GM23338 (cell line): ENCODE measurements at regions not wholly inside any gene's neighbourhood (a gene's known extent, or its start where the extent isn't known, plus 50 kb on each side); places are given as distances from the start of the nearest gene placed in this dataset.

Experiments
- ATAC-seq: fragments of 200-7000 bp; cut with Tn5 transposase; 3 replicates; pipeline ENCODE4 v1.9.1; 2020
- DNase-seq: peaks from one replicate; pipeline ENCODE4 v3.0.0-alpha.2; 2015; ENCODE audit warnings: low spot score
- H2AFZ ChIP-seq: fragments of 200-600 bp; sonication (generic); 2 replicates; pipeline ENCODE4 v1.8.0; 2016; ENCODE audit warnings: antibody characterized with exemption, mild to moderate bottlenecking, moderate library complexity
- H3F3A ChIP-seq: fragments of 200-600 bp; sonication (generic); replicated peaks from 2 replicates; pipeline ENCODE4 v1.8.0; 2017; ENCODE audit warnings: antibody characterized with exemption, mixed run types, low read depth
- H3K27ac ChIP-seq: fragments of 200-600 bp; sonication (generic); 2 replicates; pipeline ENCODE4 v1.6.1; 2016; ENCODE audit warnings: low read depth
- H3K27me3 ChIP-seq: fragments of 200-600 bp; sonication (generic); 2 replicates; pipeline ENCODE4 v1.8.0; 2016; ENCODE audit warnings: mild to moderate bottlenecking, mixed run types, moderate library complexity; ENCODE audit not compliant: insufficient read depth
- H3K36me3 ChIP-seq: fragments of 200-600 bp; sonication (generic); 2 replicates; pipeline ENCODE4 v1.8.0; 2016; ENCODE audit warnings: mild to moderate bottlenecking; ENCODE audit not compliant: insufficient read depth
- H3K4me1 ChIP-seq: fragments of 200-600 bp; sonication (generic); 2 replicates; pipeline ENCODE4 v1.8.0; 2016; ENCODE audit warnings: mild to moderate bottlenecking, moderate library complexity; ENCODE audit not compliant: insufficient read depth
- H3K4me2 ChIP-seq: fragments of 200-600 bp; sonication (generic); 2 replicates; pipeline ENCODE4 v1.7.1; 2017; ENCODE audit warnings: mixed run types
- H3K4me3 ChIP-seq: fragments of 200-600 bp; sonication (generic); 2 replicates; pipeline ENCODE4 v1.6.1; 2016; ENCODE audit warnings: mixed run types
- H3K79me2 ChIP-seq: fragments of 200-600 bp; sonication (generic); replicated peaks from 2 replicates; pipeline ENCODE4 v1.8.0; 2017; ENCODE audit warnings: mild to moderate bottlenecking; ENCODE audit not compliant: insufficient read depth
- H3K9me2 ChIP-seq: fragments of 200-600 bp; sonication (generic); 2 replicates; pipeline ENCODE4 v1.8.0; 2017; ENCODE audit not compliant: insufficient read depth
- H4K20me1 ChIP-seq: fragments of 200-600 bp; sonication (generic); replicated peaks from 2 replicates; pipeline ENCODE4 v1.8.0; 2017; ENCODE audit warnings: mild to moderate bottlenecking; ENCODE audit not compliant: insufficient read depth
- H3K27ac Mint-ChIP-seq: 2 replicates; pipeline ENCODE4 v1.8.0; 2020; ENCODE audit warnings: inconsistent platforms, mild to moderate bottlenecking, moderate library complexity, mixed read lengths
- H3K27me3 Mint-ChIP-seq: 3 replicates; pipeline ENCODE4 v1.8.0; 2022; ENCODE audit warnings: low read depth, mild to moderate bottlenecking, moderate library complexity, mixed read lengths, inconsistent platforms; ENCODE audit not compliant: insufficient read depth, poor library complexity
- H3K36me3 Mint-ChIP-seq: 3 replicates; pipeline ENCODE4 v1.8.0; 2021; ENCODE audit warnings: low read depth, mild to moderate bottlenecking, inconsistent platforms, moderate library complexity, mixed read lengths
- H3K4me1 Mint-ChIP-seq: 3 replicates; pipeline ENCODE4 v1.8.0; 2020; ENCODE audit warnings: mild to moderate bottlenecking, inconsistent platforms, mixed read lengths
- H3K4me3 Mint-ChIP-seq: 3 replicates; pipeline ENCODE4 v1.8.0; 2021; ENCODE audit warnings: moderate library complexity, mild to moderate bottlenecking, inconsistent platforms, mixed read lengths
- H3K9me3 Mint-ChIP-seq: 3 replicates; pipeline ENCODE4 v1.8.0; 2020; ENCODE audit warnings: moderate library complexity, mild to moderate bottlenecking, inconsistent platforms, mixed read lengths
- CREB1 ChIP-seq: fragments of 250-450 bp; sonication (Bioruptor Pico); IDR thresholded peaks from 2 replicates; pipeline ENCODE4 v1.5.0; 2020; ENCODE audit warnings: low read depth, mild to moderate bottlenecking, moderate library complexity
- EZH2 ChIP-seq: fragments of 200-600 bp; sonication (generic); IDR thresholded peaks from one replicate; pipeline ENCODE4 v1.8.0; 2017; ENCODE audit warnings: antibody characterized with exemption, mild to moderate bottlenecking, low read depth; ENCODE audit not compliant: unreplicated experiment
- EZH2phosphoT487 ChIP-seq: fragments of 200-600 bp; sonication (generic); IDR thresholded peaks from one replicate; pipeline ENCODE4 v1.8.1; 2018; ENCODE audit warnings: antibody characterized with exemption; ENCODE audit not compliant: unreplicated experiment
- JUNB ChIP-seq: IDR thresholded peaks from one replicate; pipeline ENCODE4 v1.6.1; 2016; ENCODE audit warnings: antibody characterized with exemption; ENCODE audit not compliant: unreplicated experiment
- POLR2AphosphoS5 ChIP-seq: IDR thresholded peaks from 2 replicates; pipeline ENCODE4 v1.6.1; 2016; ENCODE audit warnings: antibody characterized with exemption, low read depth
- STAT1 ChIP-seq: IDR thresholded peaks from one replicate; pipeline ENCODE4 v1.6.1; 2016; ENCODE audit warnings: antibody characterized with exemption; ENCODE audit not compliant: unreplicated experiment
- ZNF114 ChIP-seq: fragments of 250-450 bp; sonication (Bioruptor Pico); IDR thresholded peaks from 2 replicates; pipeline ENCODE4 v1.5.0; 2020; ENCODE audit warnings: mild to moderate bottlenecking, moderate library complexity
- ZNF331 ChIP-seq: fragments of 250-450 bp; sonication (Bioruptor Pico); IDR thresholded peaks from 2 replicates; pipeline ENCODE4 v1.5.0; 2020; ENCODE audit warnings: low read depth, mild to moderate bottlenecking, moderate library complexity
- TF ChIP-seq, protein P1 (sequence below), 2 experiments: fragments of 200-600 bp in 1 of 2; sonication (generic) in 1 of 2; conservative IDR thresholded peaks; 2 replicates each; pipeline versions ENCODE4 v1.5.1 to v1.6.1; 2016 to 2017; ENCODE audit warnings: antibody characterized with exemption in 2 of 2, low read depth in 2 of 2, mild to moderate bottlenecking in 2 of 2, moderate library complexity in 1 of 2
- TF ChIP-seq, protein P2 (sequence below): IDR thresholded peaks from one replicate; pipeline ENCODE4 v1.6.1; 2018; ENCODE audit warnings: antibody characterized with exemption; ENCODE audit not compliant: unreplicated experiment
- TF ChIP-seq, protein P3 (sequence below): IDR thresholded peaks from 2 replicates; pipeline ENCODE4 v1.6.1; 2016; ENCODE audit warnings: antibody characterized with exemption

DNA sequence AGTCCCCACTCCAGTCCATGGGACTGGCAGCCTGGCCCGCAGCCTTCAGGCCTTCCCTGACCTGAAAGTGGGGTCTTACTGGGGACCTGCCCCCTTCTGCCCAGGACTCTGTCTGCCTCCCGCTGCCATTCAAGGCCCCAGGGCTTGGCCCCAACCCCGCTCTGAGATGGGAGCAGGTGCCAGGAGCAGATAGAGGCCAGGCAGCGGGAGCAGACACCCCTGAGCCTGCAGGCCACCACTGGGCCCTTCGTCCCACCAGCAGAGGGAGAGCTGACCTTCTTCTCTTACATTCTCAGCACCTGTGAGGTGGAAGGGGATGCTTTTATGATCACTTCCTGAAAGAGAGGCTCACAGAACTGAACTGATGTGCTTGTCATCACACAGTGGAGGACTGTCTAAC is 62.2 kb upstream of the TINAGL1 start:
- Mint-ChIP-seq H3K27me3 (peaks cover 5% of the 10 kb centered on the region), H3K36me3 (no peaks in the 10 kb centered on the region; the same call in 1 of the 3 replicates), H3K4me1 (peaks cover 8% of the 10 kb centered on the region), H3K9me3 (peaks cover 9% of the 10 kb centered on the region), H3K4me3 (no peak overlapping the region), H3K27ac (no peak overlapping the region)
- Histone ChIP-seq H3K9me2 (0 out of 2 replicates have a peak, but pooled peaks cover 7% of the 10 kb centered on the region), H3K4me2 (no peak overlapping the region), H3F3A (no peaks in the 10 kb centered on the region), H4K20me1 (no peaks in the 10 kb centered on the region), H3K36me3 (no peaks in the 10 kb centered on the region), H3K27me3 (no peaks in the 10 kb centered on the region), H3K79me2 (no peaks in the 10 kb centered on the region), H3K4me3 (no peak overlapping the region), H2AFZ (no peak overlapping the region), H3K4me1 (no peaks in the 10 kb centered on the region), H3K27ac (no peak overlapping the region)
- TF ChIP-seq ZNF331 (CRISPR knock-in tag) (no peak), ZNF114 (CRISPR knock-in tag) (no peak), JUNB (no peak), POLR2AphosphoS5 (no peak), STAT1 (no peak), EZH2 (no peak)
- TF ChIP-seq, protein P1, sequence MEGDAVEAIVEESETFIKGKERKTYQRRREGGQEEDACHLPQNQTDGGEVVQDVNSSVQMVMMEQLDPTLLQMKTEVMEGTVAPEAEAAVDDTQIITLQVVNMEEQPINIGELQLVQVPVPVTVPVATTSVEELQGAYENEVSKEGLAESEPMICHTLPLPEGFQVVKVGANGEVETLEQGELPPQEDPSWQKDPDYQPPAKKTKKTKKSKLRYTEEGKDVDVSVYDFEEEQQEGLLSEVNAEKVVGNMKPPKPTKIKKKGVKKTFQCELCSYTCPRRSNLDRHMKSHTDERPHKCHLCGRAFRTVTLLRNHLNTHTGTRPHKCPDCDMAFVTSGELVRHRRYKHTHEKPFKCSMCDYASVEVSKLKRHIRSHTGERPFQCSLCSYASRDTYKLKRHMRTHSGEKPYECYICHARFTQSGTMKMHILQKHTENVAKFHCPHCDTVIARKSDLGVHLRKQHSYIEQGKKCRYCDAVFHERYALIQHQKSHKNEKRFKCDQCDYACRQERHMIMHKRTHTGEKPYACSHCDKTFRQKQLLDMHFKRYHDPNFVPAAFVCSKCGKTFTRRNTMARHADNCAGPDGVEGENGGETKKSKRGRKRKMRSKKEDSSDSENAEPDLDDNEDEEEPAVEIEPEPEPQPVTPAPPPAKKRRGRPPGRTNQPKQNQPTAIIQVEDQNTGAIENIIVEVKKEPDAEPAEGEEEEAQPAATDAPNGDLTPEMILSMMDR (conservative IDR thresholded peaks at IDR 0.05; ENCODE audit: low read depth in 2 of 2) = 0 out of 4 replicates have a peak, but pooled peaks of 1 of the 2 experiments have one; percentile 11
- TF ChIP-seq, protein P2, sequence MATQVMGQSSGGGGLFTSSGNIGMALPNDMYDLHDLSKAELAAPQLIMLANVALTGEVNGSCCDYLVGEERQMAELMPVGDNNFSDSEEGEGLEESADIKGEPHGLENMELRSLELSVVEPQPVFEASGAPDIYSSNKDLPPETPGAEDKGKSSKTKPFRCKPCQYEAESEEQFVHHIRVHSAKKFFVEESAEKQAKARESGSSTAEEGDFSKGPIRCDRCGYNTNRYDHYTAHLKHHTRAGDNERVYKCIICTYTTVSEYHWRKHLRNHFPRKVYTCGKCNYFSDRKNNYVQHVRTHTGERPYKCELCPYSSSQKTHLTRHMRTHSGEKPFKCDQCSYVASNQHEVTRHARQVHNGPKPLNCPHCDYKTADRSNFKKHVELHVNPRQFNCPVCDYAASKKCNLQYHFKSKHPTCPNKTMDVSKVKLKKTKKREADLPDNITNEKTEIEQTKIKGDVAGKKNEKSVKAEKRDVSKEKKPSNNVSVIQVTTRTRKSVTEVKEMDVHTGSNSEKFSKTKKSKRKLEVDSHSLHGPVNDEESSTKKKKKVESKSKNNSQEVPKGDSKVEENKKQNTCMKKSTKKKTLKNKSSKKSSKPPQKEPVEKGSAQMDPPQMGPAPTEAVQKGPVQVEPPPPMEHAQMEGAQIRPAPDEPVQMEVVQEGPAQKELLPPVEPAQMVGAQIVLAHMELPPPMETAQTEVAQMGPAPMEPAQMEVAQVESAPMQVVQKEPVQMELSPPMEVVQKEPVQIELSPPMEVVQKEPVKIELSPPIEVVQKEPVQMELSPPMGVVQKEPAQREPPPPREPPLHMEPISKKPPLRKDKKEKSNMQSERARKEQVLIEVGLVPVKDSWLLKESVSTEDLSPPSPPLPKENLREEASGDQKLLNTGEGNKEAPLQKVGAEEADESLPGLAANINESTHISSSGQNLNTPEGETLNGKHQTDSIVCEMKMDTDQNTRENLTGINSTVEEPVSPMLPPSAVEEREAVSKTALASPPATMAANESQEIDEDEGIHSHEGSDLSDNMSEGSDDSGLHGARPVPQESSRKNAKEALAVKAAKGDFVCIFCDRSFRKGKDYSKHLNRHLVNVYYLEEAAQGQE = no peak
- DNase-seq (no peak), ATAC-seq (no peak)

DNA sequence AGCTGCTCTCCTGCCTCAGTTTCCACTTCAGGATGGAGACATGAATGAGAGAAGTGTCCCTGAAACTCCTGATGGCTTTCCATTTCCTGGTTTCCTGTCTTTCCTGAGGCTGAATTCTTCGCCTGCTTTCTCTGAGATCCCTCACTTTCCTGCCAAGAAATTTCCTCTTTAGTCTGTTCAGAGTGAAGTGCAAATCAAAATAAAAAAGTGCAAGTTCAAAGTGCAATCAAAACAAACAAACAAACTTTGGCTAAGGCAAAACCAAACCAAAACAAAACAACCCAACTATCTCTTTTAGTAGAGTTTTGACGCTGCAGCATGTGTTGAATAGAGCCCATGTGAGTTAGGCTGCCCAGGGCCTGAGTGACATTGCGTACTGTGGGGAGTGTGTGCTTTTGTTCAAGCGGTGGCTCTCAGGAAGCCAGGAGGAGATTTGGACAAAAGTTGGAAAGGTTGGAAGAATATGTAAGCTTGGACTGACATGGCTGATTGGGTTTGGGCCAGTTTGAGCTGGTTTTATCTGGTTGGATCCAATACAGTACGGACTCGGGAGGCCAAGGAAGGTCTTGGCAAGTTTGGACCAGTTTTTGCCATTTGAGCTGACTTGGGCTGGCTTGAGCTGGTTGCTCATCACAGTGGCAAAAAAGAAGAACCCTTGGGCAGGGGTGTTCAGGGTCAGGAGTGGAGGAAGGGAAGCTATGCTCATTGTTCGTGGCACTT is 61.1 kb upstream of the TINAGL1 start:
- no peak for ATAC-seq
- Histone ChIP-seq H3F3A (no peaks in the 10 kb centered on the region), H3K4me2 (no peak overlapping the region), H3K27ac (no peak overlapping the region), H3K27me3 (no peaks in the 10 kb centered on the region), H4K20me1 (no peaks in the 10 kb centered on the region), H3K4me1 (no peaks in the 10 kb centered on the region), H3K36me3 (no peaks in the 10 kb centered on the region), H2AFZ (0 out of 2 replicates have a peak overlapping the region, but pooled peaks have one; percentile 6), H3K4me3 (no peak overlapping the region), H3K9me2 (0 out of 2 replicates have a peak, but pooled peaks cover 7% of the 10 kb centered on the region), H3K79me2 (no peaks in the 10 kb centered on the region)
- H3K4me1 Mint-ChIP-seq = peaks cover 7% of the 10 kb centered on the region
- H3K9me3 Mint-ChIP-seq = peaks cover 9% of the 10 kb centered on the region
- peak overlapping the region; percentile 33; the same call in 1 of the 2 replicates for H3K27ac Mint-ChIP-seq
- H3K27me3 Mint-ChIP-seq = peaks cover 5% of the 10 kb centered on the region
- no peak overlapping the region for H3K4me3 Mint-ChIP-seq
- DNase-seq = no peak
- H3K36me3 Mint-ChIP-seq = no peaks in the 10 kb centered on the region; the same call in 1 of the 3 replicates
- TF ChIP-seq CREB1 (CRISPR knock-in tag) (no peak), POLR2AphosphoS5 (no peak), ZNF331 (CRISPR knock-in tag) (no peak), EZH2phosphoT487 (no peak)
- TF ChIP-seq, protein P3, sequence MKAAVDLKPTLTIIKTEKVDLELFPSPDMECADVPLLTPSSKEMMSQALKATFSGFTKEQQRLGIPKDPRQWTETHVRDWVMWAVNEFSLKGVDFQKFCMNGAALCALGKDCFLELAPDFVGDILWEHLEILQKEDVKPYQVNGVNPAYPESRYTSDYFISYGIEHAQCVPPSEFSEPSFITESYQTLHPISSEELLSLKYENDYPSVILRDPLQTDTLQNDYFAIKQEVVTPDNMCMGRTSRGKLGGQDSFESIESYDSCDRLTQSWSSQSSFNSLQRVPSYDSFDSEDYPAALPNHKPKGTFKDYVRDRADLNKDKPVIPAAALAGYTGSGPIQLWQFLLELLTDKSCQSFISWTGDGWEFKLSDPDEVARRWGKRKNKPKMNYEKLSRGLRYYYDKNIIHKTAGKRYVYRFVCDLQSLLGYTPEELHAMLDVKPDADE = no peak
